ENCODE measurements at regions not wholly inside any gene's neighbourhood (a gene's known extent, or its start where the extent isn't known, plus 50 kb on each side); places are given as distances from the start of the nearest gene placed in this dataset.
"Not testable (repeated sequence)": the region's sequence is repeated elsewhere in the genome, so short reads cannot be mapped to it uniquely, and the experiment has no call there.

GRCh38 chr1:25171013-25171412, 61.3 kb downstream of the SYF2 start:
- H3K4me3 ChIP-seq; H3K36me3 ChIP-seq (replicated peaks); DNase-seq (ENCODE audit: low spot score in 2 of 2); H3K4me1 ChIP-seq; in situ Hi-C loops (cut with MboI; ENCODE audit: low sequenced_read_pairs); H3K9me3 ChIP-seq; H3K27me3 ChIP-seq (ENCODE audit: low read depth): not testable (repeated sequence)

GRCh38 chr1:25170439-25170838, 61.9 kb downstream of the SYF2 start:
- no peak for DNase-seq (ENCODE audit: low spot score in 2 of 2)
- in situ Hi-C loops (cut with MboI; ENCODE audit: low sequenced_read_pairs) = no loop called here
- Histone ChIP-seq H3K4me3 (no peak overlapping the region), H3K36me3 (replicated peaks) (no peaks in the 10 kb centered on the region), H3K4me1 (no peaks in the 10 kb centered on the region), H3K27me3 (ENCODE audit: low read depth) (no peaks in the 10 kb centered on the region), H3K9me3 (no peaks in the 10 kb centered on the region)

- no peak for DNase-seq (ENCODE audit: low spot score in 2 of 2)
- H3K4me3 ChIP-seq = no peak overlapping the region
- in situ Hi-C loops (cut with MboI; ENCODE audit: low sequenced_read_pairs) = no loop called here
- no peaks in the 10 kb centered on the region for H3K9me3 ChIP-seq
- no peaks in the 10 kb centered on the region for H3K4me1 ChIP-seq
- H3K36me3 ChIP-seq (replicated peaks) = no peaks in the 10 kb centered on the region
- no peaks in the 10 kb centered on the region for H3K27me3 ChIP-seq (ENCODE audit: low read depth)
Observed at GRCh38 chr1:25169610-25170009, 62.7 kb downstream of the SYF2 start.

DNA sequence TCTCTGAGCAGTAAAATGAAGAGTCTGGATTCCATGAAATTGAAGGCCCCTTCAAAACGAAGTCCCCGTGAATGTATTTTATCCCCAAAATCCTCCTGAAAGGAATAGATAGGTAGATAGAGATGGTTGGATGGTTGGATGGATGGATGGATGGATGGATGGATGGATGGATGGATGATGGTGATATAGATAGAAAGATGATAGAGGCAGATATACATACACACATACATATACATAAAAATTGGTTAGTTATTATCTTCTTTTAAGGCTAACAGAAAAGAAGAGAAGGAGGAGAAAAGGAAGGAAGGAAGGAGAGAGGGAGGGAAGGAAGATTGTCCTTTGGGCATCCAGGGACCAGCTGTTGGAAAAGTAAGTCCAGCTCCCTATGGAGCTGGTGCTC, 63.1 kb downstream of the SYF2 start:
- Histone ChIP-seq H3K27me3 (ENCODE audit: low read depth) (no peaks in the 10 kb centered on the region), H3K36me3 (replicated peaks) (no peaks in the 10 kb centered on the region), H3K9me3 (no peaks in the 10 kb centered on the region), H3K4me1 (no peaks in the 10 kb centered on the region), H3K4me3 (no peak overlapping the region)
- in situ Hi-C loops (cut with MboI; ENCODE audit: low sequenced_read_pairs) = no loop called here
- no peak for DNase-seq (ENCODE audit: low spot score in 2 of 2)

DNA sequence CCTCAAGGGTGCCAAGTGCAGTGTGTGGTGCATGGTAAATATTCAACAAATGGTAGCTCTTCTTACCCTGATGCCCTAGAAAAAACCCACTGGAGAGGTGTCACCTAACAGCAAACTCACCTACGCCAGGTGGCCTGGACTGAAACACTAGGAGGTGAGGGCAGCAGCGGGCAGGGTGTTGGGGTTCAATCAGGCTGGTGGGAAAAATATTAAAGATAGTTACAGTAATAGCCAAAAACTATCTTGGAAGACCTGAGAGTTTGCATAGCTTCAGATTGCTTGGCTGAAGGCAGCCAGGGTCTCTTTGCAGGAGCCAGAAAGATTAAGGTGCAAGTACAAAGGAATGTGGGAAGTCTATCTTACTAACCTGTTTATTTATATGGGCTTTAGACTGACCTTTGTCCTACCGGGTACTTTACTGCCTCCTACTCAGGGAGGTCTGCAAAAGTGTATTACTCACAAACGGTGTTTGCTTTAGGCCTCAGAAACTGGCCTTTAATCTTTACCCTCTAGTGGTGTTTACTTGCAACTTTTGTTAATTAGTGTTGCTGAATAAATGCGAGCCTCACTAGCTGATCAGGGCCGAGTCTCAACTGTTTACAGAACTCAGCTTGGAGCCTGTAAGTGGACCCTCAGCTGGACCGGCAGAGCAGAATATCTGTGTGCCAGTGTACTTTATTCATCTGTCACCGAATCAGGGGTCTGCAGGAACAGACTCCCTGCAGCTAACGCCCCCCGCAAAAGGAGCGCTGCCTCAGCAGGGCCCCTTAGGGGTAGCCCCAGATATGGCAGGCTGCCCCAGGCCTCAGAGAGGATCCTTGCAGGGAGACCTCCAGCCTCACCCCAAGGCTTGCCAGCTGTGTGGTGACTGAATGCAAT, 63.9 kb downstream of the SYF2 start:
- in situ Hi-C loops (cut with MboI; ENCODE audit: low sequenced_read_pairs) = no loop called here
- H3K4me1 ChIP-seq = no peaks in the 10 kb centered on the region
- H3K9me3 ChIP-seq = no peaks in the 10 kb centered on the region
- no peaks in the 10 kb centered on the region for H3K36me3 ChIP-seq (replicated peaks)
- no peak overlapping the region for H3K4me3 ChIP-seq
- H3K27me3 ChIP-seq (ENCODE audit: low read depth) = no peaks in the 10 kb centered on the region
- DNase-seq (ENCODE audit: low spot score in 2 of 2) = no peak

DNA sequence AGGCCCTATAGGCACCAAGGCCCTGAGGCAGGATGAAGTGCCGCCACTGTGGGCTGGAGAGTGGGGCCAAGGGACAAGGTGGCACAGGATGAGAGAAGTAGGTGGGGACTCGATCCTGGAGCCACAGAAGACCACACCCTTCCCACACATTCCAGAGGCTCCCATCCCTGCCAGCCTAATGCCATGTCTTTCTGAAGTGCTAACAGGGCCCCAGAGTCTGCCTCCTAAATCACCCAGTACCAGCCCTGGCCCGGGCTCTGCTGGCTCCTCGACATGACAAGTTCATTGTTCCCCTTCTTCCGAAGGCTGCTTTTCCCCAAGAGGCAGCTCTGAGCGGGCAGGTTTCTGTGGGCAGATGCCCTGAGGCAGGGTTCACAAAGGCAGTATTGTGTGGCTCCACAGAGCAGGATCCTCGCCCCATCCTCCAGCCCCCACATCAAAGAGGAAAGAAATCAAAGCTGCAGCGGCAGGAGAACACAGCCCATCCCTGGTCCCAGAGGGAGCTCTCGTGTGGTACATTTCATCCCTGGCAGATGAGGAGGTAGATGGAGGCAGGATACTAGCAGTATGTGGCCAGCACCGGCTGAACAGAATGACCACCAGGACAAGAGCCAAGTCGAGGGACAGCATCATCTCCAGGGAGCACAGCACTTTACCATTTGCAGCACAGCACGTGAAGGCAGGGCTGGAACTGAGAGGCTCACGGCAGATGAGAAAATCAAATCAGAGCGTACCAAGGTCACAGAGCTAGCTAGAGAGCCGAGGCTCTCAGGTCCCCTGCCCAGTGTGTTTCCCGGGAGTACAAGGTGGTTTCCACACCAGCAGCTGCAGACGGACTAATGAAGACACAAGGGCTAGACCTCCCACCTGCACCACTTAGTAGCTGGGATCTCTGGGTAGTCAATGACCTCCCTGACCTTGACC, 64.8 kb downstream of the SYF2 start:
- in situ Hi-C loops (cut with MboI; ENCODE audit: low sequenced_read_pairs) = no loop called here
- Histone ChIP-seq H3K9me3 (no peaks in the 10 kb centered on the region), H3K27me3 (ENCODE audit: low read depth) (peaks cover 2% of the 10 kb centered on the region; the same call in 1 of the 2 replicates), H3K36me3 (replicated peaks) (no peaks in the 10 kb centered on the region), H3K4me3 (no peak overlapping the region), H3K4me1 (no peaks in the 10 kb centered on the region)
- DNase-seq (ENCODE audit: low spot score in 2 of 2) = peak in 1 of 2 experiments; percentile 44

DNA sequence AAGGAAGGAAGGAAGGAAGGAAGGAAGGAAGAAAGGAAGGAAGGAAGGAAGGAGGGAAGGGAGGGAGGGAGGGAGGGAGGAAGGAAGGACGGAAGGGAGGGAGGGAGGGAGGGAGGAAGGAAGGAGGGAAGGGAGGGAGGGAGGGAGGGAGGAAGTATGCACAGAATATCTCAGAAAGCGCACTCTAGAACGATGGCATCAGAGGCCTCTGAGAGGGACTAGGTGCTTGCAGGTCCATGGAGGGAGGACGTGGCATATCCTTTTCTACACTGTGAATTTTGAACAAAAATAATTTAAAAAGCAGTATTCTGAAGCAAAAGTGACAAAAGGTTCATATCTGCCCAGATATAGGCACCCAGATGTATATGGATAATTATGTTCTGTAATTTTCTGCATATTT, 65.5 kb downstream of the SYF2 start:
- in situ Hi-C loops (cut with MboI; ENCODE audit: low sequenced_read_pairs) = no loop called here
- no peak for DNase-seq (ENCODE audit: low spot score in 2 of 2)
- Histone ChIP-seq H3K9me3 (no peaks in the 10 kb centered on the region), H3K4me3 (no peak overlapping the region), H3K36me3 (replicated peaks) (no peaks in the 10 kb centered on the region), H3K4me1 (no peaks in the 10 kb centered on the region), H3K27me3 (ENCODE audit: low read depth) (peaks cover 2% of the 10 kb centered on the region; the same call in 1 of the 2 replicates)

DNA sequence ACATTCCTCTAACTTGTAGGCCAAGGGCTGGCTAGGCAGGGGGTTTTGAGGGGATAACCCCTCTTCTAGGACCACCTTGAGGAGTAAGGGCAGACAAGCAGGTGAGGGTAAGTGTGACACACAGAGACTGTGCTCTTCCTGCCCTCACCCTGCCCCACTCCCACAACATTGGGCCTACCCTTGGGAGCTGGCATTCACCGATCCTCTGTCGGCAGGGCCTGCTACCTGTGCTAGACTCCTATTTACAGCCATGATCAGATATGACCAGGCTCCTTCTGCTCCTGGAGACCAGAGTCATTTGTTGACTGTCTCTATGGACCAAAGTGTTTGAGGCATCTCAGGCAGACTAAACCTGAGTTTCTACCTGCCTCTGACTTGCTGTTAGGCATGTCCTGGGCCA, 68.3 kb downstream of the SYF2 start:
- H3K36me3 ChIP-seq (replicated peaks) = no peaks in the 10 kb centered on the region
- H3K27me3 ChIP-seq (ENCODE audit: low read depth) = peaks cover 2% of the 10 kb centered on the region
- no peaks in the 10 kb centered on the region for H3K4me1 ChIP-seq
- in situ Hi-C loops (cut with MboI; ENCODE audit: low sequenced_read_pairs) = no loop called here
- no peak overlapping the region for H3K4me3 ChIP-seq
- H3K9me3 ChIP-seq = no peaks in the 10 kb centered on the region
- DNase-seq (ENCODE audit: low spot score in 2 of 2) = no peak

DNA sequence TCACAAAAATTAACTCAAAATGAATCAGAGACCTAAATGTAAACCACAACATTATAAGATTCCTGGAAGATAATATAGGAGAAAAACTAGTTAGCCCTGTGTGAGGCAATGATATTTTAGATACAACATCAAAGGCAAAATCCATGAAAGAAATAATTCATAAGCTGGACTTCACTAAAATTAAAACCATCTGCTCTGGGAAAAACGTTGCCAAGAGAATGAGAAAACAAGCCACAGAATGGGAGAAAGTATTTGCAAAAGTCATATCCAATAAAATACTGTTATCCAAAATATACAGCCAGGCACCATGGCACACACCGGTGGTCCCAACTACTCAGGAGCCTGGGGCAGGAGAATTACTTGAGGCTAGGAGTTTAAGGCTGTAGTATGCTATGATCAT, 70.3 kb downstream of the SYF2 start:
- H3K4me1 ChIP-seq = no peaks in the 10 kb centered on the region
- no peak for DNase-seq (ENCODE audit: low spot score in 2 of 2)

DNA sequence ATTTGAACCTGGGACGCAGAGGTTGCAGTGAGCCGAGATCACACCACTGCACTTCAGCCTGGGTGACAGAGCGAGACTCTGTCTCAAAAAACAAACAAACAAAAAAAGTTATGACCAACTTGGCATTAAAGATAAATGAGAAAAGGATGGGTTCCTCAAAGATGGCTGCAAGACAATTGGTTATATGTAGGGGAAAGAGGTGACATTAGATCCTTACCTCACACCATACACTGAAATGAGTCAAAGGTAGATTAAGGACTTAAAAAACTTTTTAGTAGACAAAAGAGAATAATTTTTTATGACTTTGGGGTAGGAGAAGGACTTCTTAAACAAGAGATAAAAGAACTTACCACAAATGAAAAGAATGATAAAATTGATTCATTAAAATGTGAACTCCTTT, 74.5 kb downstream of the SYF2 start:
- Histone ChIP-seq H3K27me3 (ENCODE audit: low read depth) (peaks cover 13% of the 10 kb centered on the region), H3K4me3 (no peak overlapping the region), H3K4me1 (no peaks in the 10 kb centered on the region), H3K36me3 (replicated peaks) (no peaks in the 10 kb centered on the region), H3K9me3 (no peaks in the 10 kb centered on the region)
- no peak for DNase-seq (ENCODE audit: low spot score in 2 of 2)
- in situ Hi-C loops (cut with MboI; ENCODE audit: low sequenced_read_pairs) = no loop called here

More for the DNA sequence above, 70.3 kb downstream of the SYF2 start:
- H3K27me3 ChIP-seq (ENCODE audit: low read depth) = peaks cover 5% of the 10 kb centered on the region
- no peaks in the 10 kb centered on the region for H3K36me3 ChIP-seq (replicated peaks)
- in situ Hi-C loops (cut with MboI; ENCODE audit: low sequenced_read_pairs) = no loop called here
- H3K9me3 ChIP-seq = no peaks in the 10 kb centered on the region
- H3K4me3 ChIP-seq = no peak overlapping the region

DNA sequence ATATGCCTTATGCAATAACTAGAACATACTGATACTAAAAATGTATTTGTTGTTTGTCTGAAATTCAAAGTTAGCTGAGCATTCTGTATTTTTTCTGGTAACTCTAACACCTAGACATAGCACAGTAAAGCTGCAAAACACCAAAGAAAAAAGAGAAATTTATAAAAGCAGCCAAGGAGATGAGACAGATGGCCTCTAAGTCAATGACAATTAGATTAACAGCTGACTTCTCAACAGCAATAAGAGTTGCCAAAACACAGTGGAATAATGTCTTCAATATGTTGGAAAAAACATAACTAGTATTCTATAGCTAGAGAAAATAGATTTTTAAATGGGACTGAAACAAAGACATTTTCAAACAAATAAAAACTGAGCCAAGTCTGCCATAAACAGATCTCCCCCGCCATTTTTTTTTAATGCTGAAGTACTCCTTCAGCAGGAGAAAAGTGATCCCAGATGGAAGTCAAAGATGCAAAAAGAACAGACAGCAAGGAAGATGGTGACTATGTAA, 81.3 kb downstream of the SYF2 start:
- Histone ChIP-seq H3K9me3 (no peaks in the 10 kb centered on the region; the same call in 1 of the 2 replicates), H3K4me1 (no peaks in the 10 kb centered on the region), H3K4me3 (no peak overlapping the region), H3K27me3 (ENCODE audit: low read depth) (peaks cover 19% of the 10 kb centered on the region), H3K36me3 (replicated peaks) (no peaks in the 10 kb centered on the region)
- in situ Hi-C loops (cut with MboI; ENCODE audit: low sequenced_read_pairs) = no loop called here
- no peak for DNase-seq (ENCODE audit: low spot score in 2 of 2)

GRCh38 chr1:25148673-25149300, 83.5 kb downstream of the SYF2 start:
- Histone ChIP-seq H3K36me3 (replicated peaks) (no peaks in the 10 kb centered on the region), H3K27me3 (ENCODE audit: low read depth) (peaks cover 15% of the 10 kb centered on the region), H3K9me3 (no peaks in the 10 kb centered on the region; the same call in 1 of the 2 replicates), H3K4me1 (no peaks in the 10 kb centered on the region), H3K4me3 (no peak overlapping the region)
- DNase-seq (ENCODE audit: low spot score in 2 of 2) = peak; percentile 15 to 38
- in situ Hi-C loops (cut with MboI; ENCODE audit: low sequenced_read_pairs) = no loop called here

GRCh38 chr1:25146451-25146855, 85.8 kb downstream of the SYF2 start:
- Histone ChIP-seq H3K36me3 (replicated peaks) (no peaks in the 10 kb centered on the region), H3K4me1 (no peaks in the 10 kb centered on the region), H3K4me3 (no peak overlapping the region), H3K9me3 (no peaks in the 10 kb centered on the region; the same call in 1 of the 2 replicates), H3K27me3 (ENCODE audit: low read depth) (0 out of 2 replicates have a peak, but pooled peaks cover 7% of the 10 kb centered on the region)
- in situ Hi-C loops (cut with MboI; ENCODE audit: low sequenced_read_pairs) = no loop called here
- no peak for DNase-seq (ENCODE audit: low spot score in 2 of 2)

Data from HAP-1 (cell line).